Right lobe of liver (tissue), 6 donors: ENCODE measurements at regions not wholly inside any gene's neighbourhood (a gene's known extent, or its start where the extent isn't known, plus 50 kb on each side); places are given as distances from the start of the nearest gene placed in this dataset.

ENCODE experiments used
- ATAC-seq, 4 donors: fragments of 200-7000 bp; cut with Tn5 transposase; one replicate each; pipeline ENCODE4 v1.9.1; 2020; ENCODE audit warnings: mild to moderate bottlenecking in 4 of 4, moderate library complexity in 4 of 4
- DNase-seq, 3 donors: peaks; one replicate each; pipeline ENCODE4 v3.0.0-alpha.2; 2020
- H3K27ac ChIP-seq, 3 donors: fragments of 200-600 bp; one replicate each; pipeline ENCODE4 v1.8.0; 2022
- H3K27me3 ChIP-seq, 2 donors: fragments of 200-600 bp; one replicate each; pipeline ENCODE4 v1.8.0; 2022
- H3K36me3 ChIP-seq, 4 donors: fragments of 200-600 bp; sonication (generic) in 1 of 4; one replicate each; pipeline versions ENCODE4 v1.5.1 to v1.8.0; 2017 to 2022; ENCODE audit warnings: control low read depth in 1 of 4
- H3K4me1 ChIP-seq, 4 donors: fragments of 200-600 bp; sonication (generic) in 1 of 4; one replicate each; pipeline versions ENCODE4 v1.5.1 to v1.8.0; 2017 to 2022; ENCODE audit warnings: control low read depth in 1 of 4
- H3K4me3 ChIP-seq, 3 donors: fragments of 200-600 bp; one replicate each; pipeline ENCODE4 v1.8.0; 2022
- H3K9me3 ChIP-seq, 4 donors: fragments of 200-600 bp; sonication (generic) in 1 of 4; one replicate each; pipeline versions ENCODE4 v1.5.1 to v1.8.0; 2017 to 2022; ENCODE audit warnings: control low read depth in 1 of 4
- POLR2A ChIP-seq: fragments of 450-650 bp; IDR thresholded peaks from one replicate; pipeline ENCODE4 v1.6.1; 2017; ENCODE audit warnings: antibody characterized with exemption, mild to moderate bottlenecking
- WGBS: methylation state at CpG from one replicate; pipeline ENCODE4 v1.1.6; 2018; ENCODE audit warnings: low coverage, low lambda C conversion rate; ENCODE audit not compliant: insufficient coverage; ENCODE audit errors: missing lambda C conversion rate; 5-methylcytosine and 5-hydroxymethylcytosine counted together
- intact Hi-C, 2 donors: fragments of 100-400 bp; cut with DNase I; formaldehyde crosslinking; loops; one replicate each; pipeline versions ENCODE4 v1.11.2 to v1.14.1; 2022
- TF ChIP-seq, protein P1 (sequence below), 4 donors: fragments of 200-600 bp in 3 of 4; fragments of 450-650 bp in 1 of 4; IDR thresholded peaks; one replicate each; pipeline versions ENCODE4 v1.5.1 to v1.8.0; 2016 to 2022; ENCODE audit warnings: antibody characterized with exemption in 4 of 4, mild to moderate bottlenecking in 2 of 4
- donor health status: DM: no; HTN: yes; CAD: no.
- donor health status: DM: no; HTN: no; CAD: no.
- donor health status: DM: no; HTN: no; CAD: no.
- donor health status: DM: no; HTN: yes; CAD: no.
- donor health status: DM: no; HTN: yes; CAD: no.

GRCh38 chrX:20668550-20668949 lies 401.8 kb upstream of the RPS6KA3 start:
- intact Hi-C loops: no loop called here
- WGBS: 57% methylated on average over 1 of the region's 1 CpG

GRCh38 chrX:20666331-20666730 lies 399.6 kb upstream of the RPS6KA3 start:
- H3K9me3 ChIP-seq: no peaks in the 10 kb centered on the region
- intact Hi-C loops: no loop called here

More at GRCh38 chrX:20668550-20668949, 401.8 kb upstream of the RPS6KA3 start:
- H3K36me3 ChIP-seq: no peaks in the 10 kb centered on the region
- TF ChIP-seq POLR2A: no peak
- TF ChIP-seq, protein P1, sequence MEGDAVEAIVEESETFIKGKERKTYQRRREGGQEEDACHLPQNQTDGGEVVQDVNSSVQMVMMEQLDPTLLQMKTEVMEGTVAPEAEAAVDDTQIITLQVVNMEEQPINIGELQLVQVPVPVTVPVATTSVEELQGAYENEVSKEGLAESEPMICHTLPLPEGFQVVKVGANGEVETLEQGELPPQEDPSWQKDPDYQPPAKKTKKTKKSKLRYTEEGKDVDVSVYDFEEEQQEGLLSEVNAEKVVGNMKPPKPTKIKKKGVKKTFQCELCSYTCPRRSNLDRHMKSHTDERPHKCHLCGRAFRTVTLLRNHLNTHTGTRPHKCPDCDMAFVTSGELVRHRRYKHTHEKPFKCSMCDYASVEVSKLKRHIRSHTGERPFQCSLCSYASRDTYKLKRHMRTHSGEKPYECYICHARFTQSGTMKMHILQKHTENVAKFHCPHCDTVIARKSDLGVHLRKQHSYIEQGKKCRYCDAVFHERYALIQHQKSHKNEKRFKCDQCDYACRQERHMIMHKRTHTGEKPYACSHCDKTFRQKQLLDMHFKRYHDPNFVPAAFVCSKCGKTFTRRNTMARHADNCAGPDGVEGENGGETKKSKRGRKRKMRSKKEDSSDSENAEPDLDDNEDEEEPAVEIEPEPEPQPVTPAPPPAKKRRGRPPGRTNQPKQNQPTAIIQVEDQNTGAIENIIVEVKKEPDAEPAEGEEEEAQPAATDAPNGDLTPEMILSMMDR (IDR thresholded peaks at IDR 0.05): no peak
- no peak overlapping the region for H3K27ac ChIP-seq
- no peaks in the 10 kb centered on the region for H3K4me1 ChIP-seq
- no peaks in the 10 kb centered on the region for H3K27me3 ChIP-seq
- H3K4me3 ChIP-seq: no peak overlapping the region
- no peaks in the 10 kb centered on the region for H3K9me3 ChIP-seq
- ATAC-seq (peak in 1 of 4 donors; percentile 42), DNase-seq (no peak)

DNA sequence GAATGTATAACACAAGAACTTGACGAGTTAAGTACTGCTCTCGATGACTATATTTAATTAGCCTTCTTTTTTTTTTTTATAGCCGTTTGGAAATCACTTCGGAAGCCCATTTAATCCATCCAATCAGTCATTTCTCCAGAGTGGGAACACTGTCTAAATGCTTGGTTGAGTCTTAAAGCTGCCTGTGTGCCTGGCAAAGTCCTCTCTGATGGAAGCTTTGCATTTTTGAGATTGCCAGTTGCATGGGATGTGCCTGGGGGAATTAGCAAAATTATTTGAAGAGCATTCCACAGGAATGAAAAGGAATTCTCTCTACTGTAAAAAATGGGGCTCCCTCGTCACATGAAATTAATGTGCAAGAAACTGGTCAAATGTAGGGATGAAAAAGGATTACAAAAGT lies 398.8 kb upstream of the RPS6KA3 start:
- no peaks in the 10 kb centered on the region for H3K36me3 ChIP-seq
- DNase-seq (no peak), ATAC-seq (no peak)
- no peak overlapping the region for H3K27ac ChIP-seq
- no peaks in the 10 kb centered on the region for H3K27me3 ChIP-seq
- TF ChIP-seq, protein P1 (IDR thresholded peaks at IDR 0.05): no peak
- 58% methylated on average over 5 of the region's 5 CpGs for WGBS
- intact Hi-C loops: no loop called here
- no peak overlapping the region for H3K4me3 ChIP-seq
- no peaks in the 10 kb centered on the region for H3K4me1 ChIP-seq
- no peaks in the 10 kb centered on the region for H3K9me3 ChIP-seq

More at GRCh38 chrX:20666331-20666730, 399.6 kb upstream of the RPS6KA3 start:
- 41% methylated on average over 2 of the region's 3 CpGs for WGBS
- Histone ChIP-seq H3K36me3 (no peaks in the 10 kb centered on the region), H3K27ac (no peak overlapping the region), H3K4me1 (no peaks in the 10 kb centered on the region), H3K27me3 (no peaks in the 10 kb centered on the region), H3K4me3 (no peak overlapping the region)
- DNase-seq: no peak
- no peak for ATAC-seq
- TF ChIP-seq, protein P1 (IDR thresholded peaks at IDR 0.05): no peak
- TF ChIP-seq POLR2A: no peak

GRCh38 chrX:20664774-20665173 lies 398.1 kb upstream of the RPS6KA3 start:
- DNase-seq: no peak
- no peaks in the 10 kb centered on the region for H3K4me1 ChIP-seq
- TF ChIP-seq, protein P1 (IDR thresholded peaks at IDR 0.05): no peak
- no peak for TF ChIP-seq POLR2A
- 48% methylated on average over 3 of the region's 3 CpGs for WGBS
- no peak overlapping the region for H3K27ac ChIP-seq
- H3K27me3 ChIP-seq: no peaks in the 10 kb centered on the region
- H3K9me3 ChIP-seq: no peaks in the 10 kb centered on the region
- no peak overlapping the region for H3K4me3 ChIP-seq
- no peak for ATAC-seq
- no peaks in the 10 kb centered on the region for H3K36me3 ChIP-seq
- intact Hi-C loops: no loop called here

- Histone ChIP-seq H3K36me3 (no peaks in the 10 kb centered on the region), H3K4me1 (no peaks in the 10 kb centered on the region), H3K27me3 (no peaks in the 10 kb centered on the region), H3K9me3 (no peaks in the 10 kb centered on the region), H3K27ac (no peak overlapping the region), H3K4me3 (no peak overlapping the region)
- intact Hi-C loops: no loop called here
- ATAC-seq: no peak
- no peak for DNase-seq
- TF ChIP-seq, protein P1 (IDR thresholded peaks at IDR 0.05): no peak
- TF ChIP-seq POLR2A: no peak
- 25% methylated on average over 2 of the region's 2 CpGs for WGBS
These were observed 397.4 kb upstream of the RPS6KA3 start for GRCh38 chrX:20664131-20664530.
